ENCODE measurements at regions not wholly inside any gene's neighbourhood (a gene's known extent, or its start where the extent isn't known, plus 50 kb on each side); places are given as distances from the start of the nearest gene placed in this dataset.

DNA sequence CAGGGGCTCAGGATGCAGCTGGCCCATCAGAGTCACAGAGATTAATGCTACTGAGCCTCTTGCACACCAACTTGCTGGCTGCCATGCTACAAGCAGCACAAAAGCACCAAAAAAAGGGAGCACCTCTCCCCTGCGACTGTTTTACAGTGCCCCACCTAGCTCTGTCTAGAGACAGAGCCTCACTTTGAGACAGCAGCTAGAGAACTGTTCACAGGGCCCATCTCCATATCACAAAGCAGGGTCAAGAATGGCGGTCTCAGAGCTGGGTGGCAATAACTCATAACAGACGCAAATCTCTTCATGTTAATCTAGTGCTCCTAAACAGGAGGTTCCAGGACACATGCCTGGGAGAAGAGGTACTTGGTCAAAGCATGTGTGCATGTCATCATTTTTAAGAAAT, 953.0 kb downstream of the DCDC2C start:
- intact Hi-C loops (cut with DNase I), result no loop called here
- Histone ChIP-seq H3K9me3 (no peaks in the 10 kb centered on the region), H3K4me3 (no peak overlapping the region), H3K27me3 (no peaks in the 10 kb centered on the region), H3K4me1 (no peaks in the 10 kb centered on the region), H3K27ac (no peak overlapping the region), H3K36me3 (no peaks in the 10 kb centered on the region)
- no peak for ATAC-seq
- TF ChIP-seq, protein P1, sequence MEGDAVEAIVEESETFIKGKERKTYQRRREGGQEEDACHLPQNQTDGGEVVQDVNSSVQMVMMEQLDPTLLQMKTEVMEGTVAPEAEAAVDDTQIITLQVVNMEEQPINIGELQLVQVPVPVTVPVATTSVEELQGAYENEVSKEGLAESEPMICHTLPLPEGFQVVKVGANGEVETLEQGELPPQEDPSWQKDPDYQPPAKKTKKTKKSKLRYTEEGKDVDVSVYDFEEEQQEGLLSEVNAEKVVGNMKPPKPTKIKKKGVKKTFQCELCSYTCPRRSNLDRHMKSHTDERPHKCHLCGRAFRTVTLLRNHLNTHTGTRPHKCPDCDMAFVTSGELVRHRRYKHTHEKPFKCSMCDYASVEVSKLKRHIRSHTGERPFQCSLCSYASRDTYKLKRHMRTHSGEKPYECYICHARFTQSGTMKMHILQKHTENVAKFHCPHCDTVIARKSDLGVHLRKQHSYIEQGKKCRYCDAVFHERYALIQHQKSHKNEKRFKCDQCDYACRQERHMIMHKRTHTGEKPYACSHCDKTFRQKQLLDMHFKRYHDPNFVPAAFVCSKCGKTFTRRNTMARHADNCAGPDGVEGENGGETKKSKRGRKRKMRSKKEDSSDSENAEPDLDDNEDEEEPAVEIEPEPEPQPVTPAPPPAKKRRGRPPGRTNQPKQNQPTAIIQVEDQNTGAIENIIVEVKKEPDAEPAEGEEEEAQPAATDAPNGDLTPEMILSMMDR (IDR thresholded peaks at IDR 0.05), result no peak
- no peak for DNase-seq

DNA sequence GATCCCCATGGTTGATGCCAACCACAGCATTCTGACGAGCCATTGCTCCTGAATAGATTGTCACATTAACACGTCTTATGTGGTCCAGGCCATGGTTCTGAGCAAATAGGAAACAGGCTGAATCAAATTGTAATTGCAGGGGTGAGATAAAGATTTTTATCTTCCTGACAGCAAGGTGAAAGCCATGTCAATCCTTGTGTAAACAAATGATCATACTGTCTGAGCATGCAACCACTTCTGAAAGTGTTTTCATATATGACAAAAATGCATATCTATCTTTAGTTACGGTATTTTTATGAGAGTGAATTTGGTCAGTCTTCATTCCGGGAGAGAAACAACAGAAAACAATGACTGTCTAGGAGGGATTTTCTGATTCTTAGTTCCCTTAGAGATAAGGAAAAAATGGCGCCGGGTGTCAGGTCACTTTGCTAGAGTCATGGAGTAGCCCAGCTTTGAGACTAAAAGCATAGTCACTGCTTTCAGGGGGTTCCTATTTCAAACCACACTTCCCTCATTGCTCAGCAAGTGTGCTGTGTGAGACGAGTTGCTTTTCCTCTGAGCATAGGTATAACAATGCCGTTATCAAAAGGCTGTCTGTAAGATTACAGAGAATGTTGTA, 958.9 kb downstream of the DCDC2C start:
- Histone ChIP-seq H3K27ac (no peak overlapping the region), H3K27me3 (no peaks in the 10 kb centered on the region), H3K4me1 (no peaks in the 10 kb centered on the region), H3K9me3 (no peaks in the 10 kb centered on the region), H3K36me3 (no peaks in the 10 kb centered on the region), H3K4me3 (no peak overlapping the region)
- TF ChIP-seq, protein P1 (IDR thresholded peaks at IDR 0.05), result no peak
- DNase-seq, result no peak
- ATAC-seq, result no peak
- intact Hi-C loops (cut with DNase I), result no loop called here

DNA sequence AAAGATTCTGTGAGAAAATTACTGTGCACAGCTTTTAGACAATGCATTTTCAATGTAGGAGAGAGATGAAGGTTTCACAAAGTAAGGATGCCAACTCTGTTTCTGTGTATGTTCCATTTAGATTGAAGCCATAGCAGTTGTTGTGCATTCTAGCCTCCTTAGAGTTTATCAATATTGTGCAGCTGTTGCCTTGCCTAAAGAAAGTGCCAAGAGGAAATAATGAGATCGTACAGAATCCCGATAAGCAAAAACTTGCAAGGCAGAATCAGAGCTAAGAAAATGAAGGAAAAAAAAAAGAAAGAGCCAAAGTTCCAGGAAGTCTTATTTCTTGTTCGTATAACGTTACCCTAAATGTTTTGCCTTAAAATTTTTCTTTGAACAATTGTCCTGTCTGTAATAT, 965.0 kb downstream of the DCDC2C start:
- Histone ChIP-seq H3K4me3 (no peak overlapping the region), H3K36me3 (no peaks in the 10 kb centered on the region), H3K9me3 (no peaks in the 10 kb centered on the region), H3K27ac (no peak overlapping the region), H3K27me3 (no peaks in the 10 kb centered on the region), H3K4me1 (no peaks in the 10 kb centered on the region)
- TF ChIP-seq, protein P1 (IDR thresholded peaks at IDR 0.05), result no peak
- no peak for DNase-seq
- intact Hi-C loops (cut with DNase I), result no loop called here
- ATAC-seq, result no peak

- H3K27me3 ChIP-seq, result no peaks in the 10 kb centered on the region
- intact Hi-C loops (cut with DNase I), result no loop called here
- H3K27ac ChIP-seq, result no peak overlapping the region
- TF ChIP-seq, protein P1 (IDR thresholded peaks at IDR 0.05), result no peak
- DNase-seq (no peak), ATAC-seq (no peak)
- H3K36me3 ChIP-seq, result no peaks in the 10 kb centered on the region
- no peak overlapping the region for H3K4me3 ChIP-seq
- no peaks in the 10 kb centered on the region for H3K4me1 ChIP-seq
- no peaks in the 10 kb centered on the region for H3K9me3 ChIP-seq
Observed at GRCh38 chr2:4670331-4670730, 967.0 kb downstream of the DCDC2C start.

DNA sequence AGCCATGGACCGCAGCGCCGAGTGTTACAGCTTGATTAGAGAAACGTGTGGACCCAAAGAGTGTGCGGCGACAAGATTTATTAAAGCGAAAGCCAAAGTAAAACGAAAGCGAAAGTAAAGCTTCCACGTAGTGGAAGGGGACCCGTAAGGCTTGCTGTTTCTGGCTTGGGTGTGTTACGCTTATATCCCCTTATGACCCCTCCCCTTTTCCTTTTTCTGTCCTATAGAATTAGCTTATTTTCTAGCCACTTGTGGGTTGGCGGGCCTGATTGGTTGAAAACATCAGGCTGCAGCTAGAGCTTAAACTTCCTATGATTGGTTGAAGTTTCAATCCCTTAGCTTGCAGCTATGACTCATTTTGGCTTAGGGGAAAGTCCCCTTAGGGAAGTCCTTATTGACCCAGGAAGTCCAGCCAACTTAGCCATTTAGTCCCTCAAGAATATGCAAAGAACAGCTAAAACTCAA, 969.7 kb downstream of the DCDC2C start:
- intact Hi-C loops (cut with DNase I), result no loop called here
- DNase-seq, result no peak

More for the DNA sequence above, 969.7 kb downstream of the DCDC2C start:
- H3K27me3 ChIP-seq, result no peaks in the 10 kb centered on the region
- TF ChIP-seq, protein P1 (IDR thresholded peaks at IDR 0.05), result no peak
- no peak for ATAC-seq
- H3K27ac ChIP-seq, result no peak overlapping the region
- H3K36me3 ChIP-seq, result no peaks in the 10 kb centered on the region
- no peaks in the 10 kb centered on the region for H3K9me3 ChIP-seq
- H3K4me3 ChIP-seq, result no peak overlapping the region
- H3K4me1 ChIP-seq, result no peaks in the 10 kb centered on the region

Data from upper lobe of right lung (tissue), 1 donor.